ENCODE measurements at regions not wholly inside any gene's neighbourhood (a gene's known extent, or its start where the extent isn't known, plus 50 kb on each side); places are given as distances from the start of the nearest gene placed in this dataset.

- TF ChIP-seq CTCF (IDR thresholded peaks at IDR 0.05; ENCODE audit: borderline replicate concordance, extremely low read depth, low read length, poor library complexity, severe bottlenecking), result no peak
- no peak for TF ChIP-seq EZH2 (IDR thresholded peaks at IDR 0.05; ENCODE audit: borderline replicate concordance, low read depth, low read length, severe bottlenecking)
Measured at GRCh38 chr9:106678273-106678672, 184.7 kb upstream of the ZNF462 start.

Data from DND-41 (cell line).